GM23338 (cell line): ENCODE measurements at regions not wholly inside any gene's neighbourhood (a gene's known extent, or its start where the extent isn't known, plus 50 kb on each side); places are given as distances from the start of the nearest gene placed in this dataset.

Source experiments
- EZH2 ChIP-seq: fragments of 200-600 bp; sonication (generic); IDR thresholded peaks from one replicate; pipeline ENCODE4 v1.8.0; 2017; ENCODE audit warnings: antibody characterized with exemption, mild to moderate bottlenecking, low read depth; ENCODE audit not compliant: unreplicated experiment
- EZH2phosphoT487 ChIP-seq: fragments of 200-600 bp; sonication (generic); IDR thresholded peaks from one replicate; pipeline ENCODE4 v1.8.1; 2018; ENCODE audit warnings: antibody characterized with exemption; ENCODE audit not compliant: unreplicated experiment
- POLR2AphosphoS5 ChIP-seq: IDR thresholded peaks from 2 replicates; pipeline ENCODE4 v1.6.1; 2016; ENCODE audit warnings: antibody characterized with exemption, low read depth
- ZNF331 ChIP-seq: fragments of 250-450 bp; sonication (Bioruptor Pico); IDR thresholded peaks from 2 replicates; pipeline ENCODE4 v1.5.0; 2020; ENCODE audit warnings: low read depth, mild to moderate bottlenecking, moderate library complexity
- TF ChIP-seq, protein P1 (sequence below), 2 experiments: fragments of 200-600 bp in 1 of 2; sonication (generic) in 1 of 2; conservative IDR thresholded peaks; 2 replicates each; pipeline versions ENCODE4 v1.5.1 to v1.6.1; 2016 to 2017; ENCODE audit warnings: antibody characterized with exemption in 2 of 2, low read depth in 2 of 2, mild to moderate bottlenecking in 2 of 2, moderate library complexity in 1 of 2
- TF ChIP-seq, protein P2 (sequence below): IDR thresholded peaks from one replicate; pipeline ENCODE4 v1.6.1; 2018; ENCODE audit warnings: antibody characterized with exemption; ENCODE audit not compliant: unreplicated experiment

DNA sequence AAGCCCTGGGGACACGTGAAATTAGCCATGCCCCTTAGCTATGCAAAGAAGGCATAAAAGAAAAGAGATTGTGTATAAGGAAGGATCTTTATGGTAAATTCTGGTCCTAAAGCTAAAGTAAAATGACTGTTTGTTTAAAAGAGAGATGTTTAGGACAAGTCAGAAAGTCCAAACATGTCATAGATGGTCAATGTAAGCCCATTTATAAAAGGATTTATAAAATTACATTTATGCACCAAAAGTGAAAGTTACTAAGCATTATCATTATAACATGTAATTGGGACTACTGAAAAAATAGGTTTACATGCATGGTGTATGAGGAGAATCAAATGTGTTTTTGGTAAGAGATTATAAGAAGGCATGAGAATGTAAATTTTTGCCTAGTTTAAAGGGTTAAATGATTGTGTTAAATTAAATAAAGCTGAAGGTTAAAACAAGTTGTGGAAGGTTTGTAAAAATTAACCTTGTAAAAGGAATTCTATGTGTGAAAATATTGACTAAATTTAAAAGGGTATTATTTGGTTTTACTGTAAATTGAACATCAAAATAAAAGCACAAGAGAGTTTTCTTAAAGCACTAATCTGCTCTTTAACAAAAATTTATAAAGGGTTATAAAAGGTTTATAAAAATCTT is 50.4 kb upstream of the TSPAN8 start:
- TF ChIP-seq, protein P1, sequence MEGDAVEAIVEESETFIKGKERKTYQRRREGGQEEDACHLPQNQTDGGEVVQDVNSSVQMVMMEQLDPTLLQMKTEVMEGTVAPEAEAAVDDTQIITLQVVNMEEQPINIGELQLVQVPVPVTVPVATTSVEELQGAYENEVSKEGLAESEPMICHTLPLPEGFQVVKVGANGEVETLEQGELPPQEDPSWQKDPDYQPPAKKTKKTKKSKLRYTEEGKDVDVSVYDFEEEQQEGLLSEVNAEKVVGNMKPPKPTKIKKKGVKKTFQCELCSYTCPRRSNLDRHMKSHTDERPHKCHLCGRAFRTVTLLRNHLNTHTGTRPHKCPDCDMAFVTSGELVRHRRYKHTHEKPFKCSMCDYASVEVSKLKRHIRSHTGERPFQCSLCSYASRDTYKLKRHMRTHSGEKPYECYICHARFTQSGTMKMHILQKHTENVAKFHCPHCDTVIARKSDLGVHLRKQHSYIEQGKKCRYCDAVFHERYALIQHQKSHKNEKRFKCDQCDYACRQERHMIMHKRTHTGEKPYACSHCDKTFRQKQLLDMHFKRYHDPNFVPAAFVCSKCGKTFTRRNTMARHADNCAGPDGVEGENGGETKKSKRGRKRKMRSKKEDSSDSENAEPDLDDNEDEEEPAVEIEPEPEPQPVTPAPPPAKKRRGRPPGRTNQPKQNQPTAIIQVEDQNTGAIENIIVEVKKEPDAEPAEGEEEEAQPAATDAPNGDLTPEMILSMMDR (conservative IDR thresholded peaks at IDR 0.05; ENCODE audit: low read depth in 2 of 2), result no peak
- TF ChIP-seq ZNF331 (CRISPR knock-in tag), result no peak
- TF ChIP-seq, protein P2, sequence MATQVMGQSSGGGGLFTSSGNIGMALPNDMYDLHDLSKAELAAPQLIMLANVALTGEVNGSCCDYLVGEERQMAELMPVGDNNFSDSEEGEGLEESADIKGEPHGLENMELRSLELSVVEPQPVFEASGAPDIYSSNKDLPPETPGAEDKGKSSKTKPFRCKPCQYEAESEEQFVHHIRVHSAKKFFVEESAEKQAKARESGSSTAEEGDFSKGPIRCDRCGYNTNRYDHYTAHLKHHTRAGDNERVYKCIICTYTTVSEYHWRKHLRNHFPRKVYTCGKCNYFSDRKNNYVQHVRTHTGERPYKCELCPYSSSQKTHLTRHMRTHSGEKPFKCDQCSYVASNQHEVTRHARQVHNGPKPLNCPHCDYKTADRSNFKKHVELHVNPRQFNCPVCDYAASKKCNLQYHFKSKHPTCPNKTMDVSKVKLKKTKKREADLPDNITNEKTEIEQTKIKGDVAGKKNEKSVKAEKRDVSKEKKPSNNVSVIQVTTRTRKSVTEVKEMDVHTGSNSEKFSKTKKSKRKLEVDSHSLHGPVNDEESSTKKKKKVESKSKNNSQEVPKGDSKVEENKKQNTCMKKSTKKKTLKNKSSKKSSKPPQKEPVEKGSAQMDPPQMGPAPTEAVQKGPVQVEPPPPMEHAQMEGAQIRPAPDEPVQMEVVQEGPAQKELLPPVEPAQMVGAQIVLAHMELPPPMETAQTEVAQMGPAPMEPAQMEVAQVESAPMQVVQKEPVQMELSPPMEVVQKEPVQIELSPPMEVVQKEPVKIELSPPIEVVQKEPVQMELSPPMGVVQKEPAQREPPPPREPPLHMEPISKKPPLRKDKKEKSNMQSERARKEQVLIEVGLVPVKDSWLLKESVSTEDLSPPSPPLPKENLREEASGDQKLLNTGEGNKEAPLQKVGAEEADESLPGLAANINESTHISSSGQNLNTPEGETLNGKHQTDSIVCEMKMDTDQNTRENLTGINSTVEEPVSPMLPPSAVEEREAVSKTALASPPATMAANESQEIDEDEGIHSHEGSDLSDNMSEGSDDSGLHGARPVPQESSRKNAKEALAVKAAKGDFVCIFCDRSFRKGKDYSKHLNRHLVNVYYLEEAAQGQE, result no peak
- TF ChIP-seq EZH2phosphoT487, result no peak
- TF ChIP-seq POLR2AphosphoS5, result no peak
- TF ChIP-seq EZH2, result no peak
